ENCODE measurements at regions not wholly inside any gene's neighbourhood (a gene's known extent, or its start where the extent isn't known, plus 50 kb on each side); places are given as distances from the start of the nearest gene placed in this dataset.

DNA sequence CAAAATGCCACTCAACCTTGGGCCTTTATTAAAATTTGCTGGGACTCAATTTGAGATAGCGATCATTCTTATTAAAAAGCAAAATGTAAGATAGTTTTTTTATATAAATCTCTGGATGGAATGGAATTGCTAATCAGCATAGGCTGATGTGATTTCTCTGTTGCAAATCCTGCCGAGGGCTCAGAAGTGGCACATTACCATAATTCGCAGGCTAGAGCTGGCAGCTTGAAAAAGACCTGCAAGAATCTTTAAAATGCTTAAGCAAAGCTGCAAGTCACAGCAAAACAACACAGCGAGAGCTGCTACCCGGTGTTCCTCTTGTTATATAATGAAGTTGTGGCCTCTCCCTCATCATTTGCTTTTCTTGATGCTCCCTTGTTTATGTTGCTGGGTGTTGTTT, 448.1 kb downstream of the GATA3 start:
- ATAC-seq (ENCODE audit: low FRiP score) (no peak), DNase-seq (ENCODE audit: low spot score) (no peak)
- TF ChIP-seq, protein P1, sequence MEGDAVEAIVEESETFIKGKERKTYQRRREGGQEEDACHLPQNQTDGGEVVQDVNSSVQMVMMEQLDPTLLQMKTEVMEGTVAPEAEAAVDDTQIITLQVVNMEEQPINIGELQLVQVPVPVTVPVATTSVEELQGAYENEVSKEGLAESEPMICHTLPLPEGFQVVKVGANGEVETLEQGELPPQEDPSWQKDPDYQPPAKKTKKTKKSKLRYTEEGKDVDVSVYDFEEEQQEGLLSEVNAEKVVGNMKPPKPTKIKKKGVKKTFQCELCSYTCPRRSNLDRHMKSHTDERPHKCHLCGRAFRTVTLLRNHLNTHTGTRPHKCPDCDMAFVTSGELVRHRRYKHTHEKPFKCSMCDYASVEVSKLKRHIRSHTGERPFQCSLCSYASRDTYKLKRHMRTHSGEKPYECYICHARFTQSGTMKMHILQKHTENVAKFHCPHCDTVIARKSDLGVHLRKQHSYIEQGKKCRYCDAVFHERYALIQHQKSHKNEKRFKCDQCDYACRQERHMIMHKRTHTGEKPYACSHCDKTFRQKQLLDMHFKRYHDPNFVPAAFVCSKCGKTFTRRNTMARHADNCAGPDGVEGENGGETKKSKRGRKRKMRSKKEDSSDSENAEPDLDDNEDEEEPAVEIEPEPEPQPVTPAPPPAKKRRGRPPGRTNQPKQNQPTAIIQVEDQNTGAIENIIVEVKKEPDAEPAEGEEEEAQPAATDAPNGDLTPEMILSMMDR (IDR thresholded peaks at IDR 0.05) = no peak

DNA sequence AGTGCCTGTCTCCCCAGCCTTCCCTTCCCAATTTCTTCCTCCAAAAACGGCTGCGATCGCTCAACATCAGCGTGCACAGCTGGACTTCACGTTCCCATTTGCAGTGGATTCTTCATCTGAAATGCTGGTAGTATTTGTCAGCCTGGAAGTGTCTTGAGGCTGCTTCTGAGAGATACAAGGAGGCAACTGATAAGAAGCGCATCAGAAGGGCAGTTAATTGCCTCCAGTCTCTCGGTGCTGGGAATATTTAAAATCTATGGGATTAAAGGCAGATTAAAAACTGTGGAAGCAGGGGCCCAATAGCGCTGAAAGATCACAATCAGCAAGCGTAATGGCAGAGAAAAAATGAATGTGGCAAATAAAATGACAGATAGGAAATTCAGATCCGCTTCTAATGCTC, 450.0 kb downstream of the GATA3 start:
- no peak for ATAC-seq (ENCODE audit: low FRiP score)
- TF ChIP-seq, protein P1 (IDR thresholded peaks at IDR 0.05) = no peak
- no peak for DNase-seq (ENCODE audit: low spot score)

DNA sequence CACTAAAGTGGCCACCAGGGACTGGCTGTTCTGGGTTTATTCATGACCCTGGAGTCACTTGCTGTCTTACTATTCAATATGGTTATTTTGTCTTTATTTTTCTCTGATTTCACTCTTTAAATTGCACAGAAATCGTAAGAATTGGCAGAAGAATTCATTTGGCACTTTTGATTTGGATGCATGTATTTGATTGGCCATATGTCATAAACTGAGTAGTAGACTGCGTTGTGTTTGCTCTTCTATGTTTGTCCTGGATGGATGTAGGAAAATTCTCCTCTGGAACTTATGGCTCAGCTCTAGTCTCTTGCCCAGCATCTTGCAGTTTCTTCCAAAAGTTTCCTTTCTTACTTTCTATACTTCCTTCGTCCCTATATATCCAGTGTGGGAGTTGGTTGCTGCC, 452.7 kb downstream of the GATA3 start:
- TF ChIP-seq, protein P1 (IDR thresholded peaks at IDR 0.05) = no peak
- DNase-seq (ENCODE audit: low spot score) = no peak

GRCh38 chr10:8508882-8509281, 454.4 kb downstream of the GATA3 start:
- ATAC-seq (ENCODE audit: low FRiP score) (no peak), DNase-seq (ENCODE audit: low spot score) (no peak)
- TF ChIP-seq, protein P1 (IDR thresholded peaks at IDR 0.05) = no peak

More for the DNA sequence above, 452.7 kb downstream of the GATA3 start:
- no peak for ATAC-seq (ENCODE audit: low FRiP score)

- DNase-seq (ENCODE audit: low spot score) = no peak
- TF ChIP-seq, protein P1 (IDR thresholded peaks at IDR 0.05) = no peak
- ATAC-seq (ENCODE audit: low FRiP score) = no peak
Observed at GRCh38 chr10:8510471-8510870, 456.0 kb downstream of the GATA3 start.

- TF ChIP-seq, protein P1 (IDR thresholded peaks at IDR 0.05) = no peak
- ATAC-seq (ENCODE audit: low FRiP score) = no peak
- no peak for DNase-seq (ENCODE audit: low spot score)
Observed at GRCh38 chr10:8511026-8511425, 456.5 kb downstream of the GATA3 start.

DNA sequence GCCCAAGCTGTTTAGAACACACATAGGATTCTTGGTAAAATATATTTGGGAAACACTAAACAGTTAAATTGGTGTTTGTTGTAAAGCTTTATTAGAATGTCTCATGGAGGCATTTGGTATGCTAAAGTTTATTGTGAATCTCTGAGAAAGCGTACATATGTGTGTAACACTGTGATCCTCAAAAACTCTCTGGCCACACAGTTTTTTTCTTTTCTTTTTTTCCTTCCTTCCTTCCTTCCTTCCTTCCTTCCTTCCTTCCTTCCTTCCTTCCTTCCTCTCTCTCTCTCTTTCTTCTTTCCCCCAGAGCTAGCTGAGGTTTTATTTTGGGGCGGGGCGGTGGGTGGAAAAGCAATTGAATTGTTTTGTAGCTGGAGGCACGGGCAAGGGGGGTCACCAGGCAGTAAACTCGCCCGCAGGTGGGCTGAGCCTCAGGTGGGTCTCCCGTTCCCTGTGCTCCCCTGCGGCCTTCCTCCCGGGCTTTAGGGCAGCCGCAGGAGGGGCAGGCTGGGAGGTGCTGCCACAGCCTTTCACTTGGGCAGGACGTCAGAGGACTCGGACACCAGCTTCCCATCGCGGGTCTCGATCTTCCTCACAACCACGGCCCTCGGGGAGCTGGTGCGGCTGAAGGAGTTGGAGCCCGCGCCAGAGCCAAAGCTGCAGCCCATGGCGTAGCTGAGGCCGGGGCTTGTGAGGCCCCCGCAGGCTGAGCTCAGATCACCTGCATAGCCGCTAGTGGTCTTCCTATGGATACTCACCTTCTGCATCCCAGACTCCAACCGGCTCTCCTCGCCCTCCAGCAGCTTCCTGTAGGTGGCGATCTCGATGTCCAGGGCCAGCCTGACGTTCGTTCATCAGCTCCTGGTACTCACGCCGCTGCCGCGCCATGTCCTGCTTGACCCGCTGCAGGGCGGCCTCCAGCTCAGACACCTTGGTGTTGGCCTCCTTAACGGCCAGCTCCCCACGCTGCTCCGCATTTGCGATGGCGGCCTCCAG, 459.0 kb downstream of the GATA3 start:
- ATAC-seq (ENCODE audit: low FRiP score) = no peak
- DNase-seq (ENCODE audit: low spot score) = no peak
- TF ChIP-seq, protein P1 (IDR thresholded peaks at IDR 0.05) = no peak
